H7 (cell line): ENCODE measurements at regions not wholly inside any gene's neighbourhood (a gene's known extent, or its start where the extent isn't known, plus 50 kb on each side); places are given as distances from the start of the nearest gene placed in this dataset.
A peak's percentile ranks its signal among the peaks of the same experiment; 100 is the strongest.
"Not testable (repeated sequence)": the region's sequence is repeated elsewhere in the genome, so short reads cannot be mapped to it uniquely, and the experiment has no call there.

Experiments used
- DNase-seq: peaks from one replicate; pipeline ENCODE4 v3.0.0; 2012
- H3K27me3 ChIP-seq: 2 replicates; pipeline ENCODE4 v1.6.0; 2011; ENCODE audit warnings: mild to moderate bottlenecking, low read length; ENCODE audit not compliant: control insufficient read depth, insufficient read depth
- H3K36me3 ChIP-seq: replicated peaks from 2 replicates; pipeline ENCODE4 v1.5.1; 2011; ENCODE audit warnings: low read length; ENCODE audit not compliant: control insufficient read depth, insufficient read depth
- H3K4me3 ChIP-seq: 2 replicates; pipeline ENCODE4 v1.5.1; 2011; ENCODE audit warnings: low read depth, mild to moderate bottlenecking, control low read depth, low read length, moderate library complexity; ENCODE audit not compliant: insufficient read depth

DNA sequence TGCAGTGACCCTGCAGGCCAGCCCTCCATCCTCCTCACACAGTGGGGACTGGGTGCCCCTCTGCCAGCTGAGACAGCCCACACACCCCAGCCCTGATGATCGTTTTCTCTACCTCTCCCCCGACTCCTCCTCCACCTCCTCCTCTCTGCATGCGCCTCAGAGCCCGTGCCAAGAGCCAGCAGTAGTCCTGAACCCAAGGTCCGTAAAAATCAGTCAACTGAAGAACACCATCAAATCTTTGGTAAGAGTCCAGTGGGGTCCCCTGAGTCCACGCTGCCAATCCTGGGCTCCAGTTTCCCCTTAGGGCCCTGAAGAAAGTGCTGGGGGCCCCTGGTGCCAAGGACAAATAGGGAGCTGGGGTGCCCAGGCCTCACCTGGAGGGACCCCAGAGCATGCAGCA, 109.3 kb upstream of the FAN1 start:
- no peak for DNase-seq

DNA sequence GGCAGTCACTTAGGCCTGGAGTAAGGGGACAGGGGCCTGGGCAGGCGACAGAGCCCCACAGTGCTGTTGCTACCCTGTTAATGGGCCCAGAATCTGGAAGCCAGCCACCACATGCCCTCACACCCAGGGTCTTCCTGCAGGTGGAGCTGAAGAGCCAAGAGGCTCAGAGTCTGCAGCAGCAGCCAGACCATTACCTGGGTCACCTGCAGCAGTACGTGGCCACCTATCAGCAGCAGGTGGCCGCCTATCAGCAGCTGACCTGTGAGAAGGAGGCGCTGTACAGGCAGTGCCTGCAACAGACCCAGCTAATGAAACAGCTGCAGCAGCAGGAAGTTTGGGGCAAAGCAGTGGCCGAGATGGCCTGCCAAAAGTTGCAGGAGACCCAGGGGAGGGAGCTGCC, 104.2 kb upstream of the FAN1 start:
- DNase-seq, H3K4me3 ChIP-seq, H3K27me3 ChIP-seq, H3K36me3 ChIP-seq: not testable (repeated sequence)

More for the DNA sequence above, 109.3 kb upstream of the FAN1 start:
- Histone ChIP-seq H3K4me3 (no peak overlapping the region), H3K27me3 (no peaks in the 10 kb centered on the region), H3K36me3 (no peaks in the 10 kb centered on the region)

DNA sequence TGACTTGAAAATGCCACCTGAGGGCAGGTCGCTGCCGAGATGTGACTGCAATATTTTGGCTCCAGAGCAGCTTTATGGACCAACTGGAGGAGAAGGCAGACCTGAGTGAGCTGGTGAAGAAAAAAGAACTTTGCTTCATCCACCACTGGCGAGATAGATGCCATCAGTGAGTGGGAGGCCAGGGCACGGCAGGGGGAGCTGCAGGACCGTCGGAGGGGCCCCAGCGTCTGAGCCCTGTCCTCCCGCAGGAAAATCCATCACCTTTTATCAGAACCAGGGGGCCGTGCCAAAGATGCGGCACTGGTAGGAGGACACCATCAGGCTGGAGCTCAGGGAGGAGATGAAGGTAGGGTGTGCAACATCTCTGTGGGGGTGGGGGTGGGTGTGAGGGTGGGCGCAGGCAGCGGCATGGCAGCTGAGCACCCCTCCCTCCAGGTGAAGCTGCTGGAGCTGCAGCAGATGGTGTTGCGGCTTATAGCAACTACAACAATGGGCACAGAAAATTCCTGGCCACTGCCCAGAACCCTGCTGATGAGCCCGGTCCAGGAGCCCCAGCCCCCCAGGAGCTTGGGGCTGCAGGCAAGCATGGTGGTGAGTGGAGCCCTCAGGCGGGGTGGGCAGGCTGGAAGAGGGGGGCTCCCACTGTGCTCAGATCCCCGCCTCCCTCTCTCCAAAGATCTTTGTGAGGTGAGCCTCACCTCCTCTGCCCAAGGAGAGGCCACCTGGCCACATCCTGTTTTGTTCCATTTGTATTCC, 102.4 kb upstream of the FAN1 start:
- H3K4me3 ChIP-seq, H3K27me3 ChIP-seq, H3K36me3 ChIP-seq: not testable (repeated sequence)
- DNase-seq = peak; percentile 45

DNA sequence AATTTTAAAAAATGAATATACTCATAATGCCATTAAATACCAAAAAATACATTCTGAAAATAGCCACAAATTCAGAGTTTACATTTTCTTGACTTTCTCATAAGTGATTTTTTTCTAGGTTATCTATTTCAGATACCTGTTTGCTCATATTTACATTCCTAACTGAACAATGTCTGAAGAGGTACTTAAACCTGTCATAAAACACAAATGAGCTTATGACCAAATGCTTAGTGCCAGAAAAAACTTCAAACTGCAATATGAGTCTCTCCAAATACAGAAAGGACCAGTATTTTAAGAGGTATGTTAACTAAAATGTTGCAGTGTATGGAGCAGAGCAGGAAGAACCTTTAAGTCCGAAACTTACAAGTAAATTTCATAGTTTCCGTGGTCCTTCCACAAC, 101.7 kb upstream of the FAN1 start:
- H3K27me3 ChIP-seq, H3K36me3 ChIP-seq, H3K4me3 ChIP-seq, DNase-seq: not testable (repeated sequence)

DNA sequence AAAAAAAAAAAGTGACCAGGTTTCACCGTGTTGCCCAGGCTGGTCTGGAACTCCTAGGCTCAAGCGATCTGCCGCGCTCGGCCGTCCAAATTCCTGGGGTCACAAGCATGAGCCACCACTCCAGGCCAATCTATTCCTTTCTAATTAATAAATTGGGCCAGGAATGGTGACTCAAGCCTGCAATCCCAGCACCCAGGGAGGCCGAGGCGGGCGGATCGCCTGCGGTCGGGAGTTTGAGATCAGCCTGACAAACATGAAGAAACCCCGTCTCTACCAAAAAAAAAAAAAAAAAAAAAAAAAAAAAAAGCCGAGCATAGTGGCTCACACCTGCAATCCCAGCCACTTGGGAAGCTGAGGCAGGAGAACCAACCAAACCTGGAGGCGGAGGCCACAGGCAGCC, 100.0 kb upstream of the FAN1 start:
- DNase-seq = not testable (repeated sequence)

DNA sequence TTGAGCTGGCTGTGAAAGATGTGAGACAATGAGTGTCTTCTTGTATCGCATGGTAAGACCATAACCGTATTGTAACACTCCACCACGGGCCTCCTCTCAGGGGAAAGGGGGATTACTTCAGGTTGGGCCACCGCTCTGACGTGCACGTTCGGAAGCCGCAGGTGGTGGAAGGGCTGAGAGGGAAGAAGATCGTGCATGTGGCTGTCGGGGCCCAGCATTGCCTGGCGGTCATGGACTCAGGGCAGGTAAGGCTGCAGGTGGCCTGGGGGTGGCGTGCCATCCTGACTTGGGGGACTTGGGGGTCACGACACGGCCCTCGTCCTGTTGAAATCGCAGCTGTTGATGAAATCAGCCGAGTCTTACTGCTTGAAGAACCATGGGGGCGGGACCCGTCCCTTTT, 87.3 kb upstream of the FAN1 start:
- no peaks in the 10 kb centered on the region for H3K36me3 ChIP-seq
- no peak overlapping the region for H3K4me3 ChIP-seq
- no peak for DNase-seq
- H3K27me3 ChIP-seq = no peaks in the 10 kb centered on the region

More for the DNA sequence above, 100.0 kb upstream of the FAN1 start:
- not testable (repeated sequence) for H3K36me3 ChIP-seq, H3K4me3 ChIP-seq, H3K27me3 ChIP-seq

DNA sequence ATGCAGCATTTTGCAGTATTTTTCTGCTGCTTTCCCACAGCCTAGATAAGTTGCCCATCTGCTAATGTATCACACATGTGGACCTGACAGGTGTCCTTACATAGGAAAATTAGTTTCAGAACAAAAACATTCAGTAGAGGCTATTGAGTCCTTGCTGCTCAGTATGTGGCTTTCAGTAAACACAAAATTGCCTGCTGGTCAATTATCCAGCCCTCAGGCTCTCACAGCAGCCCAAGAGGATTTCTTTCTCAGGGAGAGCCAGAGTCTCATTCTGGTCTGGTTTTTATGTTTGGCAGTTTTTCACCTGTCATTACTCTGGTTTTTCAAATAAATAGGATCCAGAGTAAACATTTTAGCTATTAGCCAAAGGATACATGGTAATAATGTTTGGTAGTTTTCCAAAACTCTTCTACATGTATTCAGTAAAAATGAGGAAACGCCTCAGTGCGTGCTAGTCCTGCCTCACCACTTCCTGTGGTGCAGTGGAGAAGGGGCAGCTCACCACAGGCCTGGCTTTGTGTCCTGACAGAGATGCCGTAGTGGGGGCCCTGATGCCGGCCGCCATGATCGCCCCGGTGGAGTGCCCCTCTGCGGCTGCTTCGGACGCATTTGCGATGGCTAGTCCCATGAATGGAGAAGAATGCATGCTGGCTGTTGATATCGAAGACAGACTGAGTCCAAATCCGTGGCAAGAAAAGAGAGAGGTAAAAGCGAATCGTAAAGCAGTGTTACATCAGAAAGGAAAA, 80.5 kb upstream of the FAN1 start:
- not testable (repeated sequence) for H3K27me3 ChIP-seq, H3K36me3 ChIP-seq, DNase-seq
- H3K4me3 ChIP-seq = peak overlapping the region; percentile 22; the same call in 1 of the 2 replicates

DNA sequence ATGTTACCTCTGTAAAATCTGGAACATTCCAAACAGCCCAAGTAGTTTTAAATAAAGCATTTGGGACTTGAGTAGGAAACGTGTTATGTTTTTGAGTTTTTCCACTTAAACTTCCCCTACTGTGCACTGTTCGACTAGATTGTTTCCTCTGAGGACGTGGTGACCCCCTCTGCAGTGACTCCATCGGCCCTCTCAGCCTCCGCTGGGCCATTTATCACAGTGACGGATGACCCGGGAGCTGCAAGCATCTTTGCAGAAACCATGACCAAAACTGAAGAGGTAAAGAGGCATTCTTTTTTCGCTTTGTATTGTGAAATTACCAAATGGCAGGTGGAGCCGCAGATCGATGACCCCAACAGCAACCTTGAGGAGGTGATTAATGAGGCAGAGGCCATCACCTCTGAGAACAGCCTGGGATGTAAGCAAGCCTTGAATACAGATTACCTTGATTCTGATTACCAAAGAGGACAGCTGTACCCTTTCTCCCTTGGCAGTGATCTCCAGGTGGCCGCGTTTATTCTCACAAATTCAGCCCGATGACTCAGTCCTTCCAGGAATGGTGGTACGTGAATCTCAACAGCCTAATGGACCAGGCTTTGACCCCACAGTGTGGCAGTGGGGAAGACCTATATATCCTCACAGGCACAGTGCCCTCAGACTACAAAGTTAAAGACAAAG, 79.1 kb upstream of the FAN1 start:
- H3K4me3 ChIP-seq = no peak overlapping the region
- no peaks in the 10 kb centered on the region for H3K27me3 ChIP-seq
- no peak for DNase-seq

DNA sequence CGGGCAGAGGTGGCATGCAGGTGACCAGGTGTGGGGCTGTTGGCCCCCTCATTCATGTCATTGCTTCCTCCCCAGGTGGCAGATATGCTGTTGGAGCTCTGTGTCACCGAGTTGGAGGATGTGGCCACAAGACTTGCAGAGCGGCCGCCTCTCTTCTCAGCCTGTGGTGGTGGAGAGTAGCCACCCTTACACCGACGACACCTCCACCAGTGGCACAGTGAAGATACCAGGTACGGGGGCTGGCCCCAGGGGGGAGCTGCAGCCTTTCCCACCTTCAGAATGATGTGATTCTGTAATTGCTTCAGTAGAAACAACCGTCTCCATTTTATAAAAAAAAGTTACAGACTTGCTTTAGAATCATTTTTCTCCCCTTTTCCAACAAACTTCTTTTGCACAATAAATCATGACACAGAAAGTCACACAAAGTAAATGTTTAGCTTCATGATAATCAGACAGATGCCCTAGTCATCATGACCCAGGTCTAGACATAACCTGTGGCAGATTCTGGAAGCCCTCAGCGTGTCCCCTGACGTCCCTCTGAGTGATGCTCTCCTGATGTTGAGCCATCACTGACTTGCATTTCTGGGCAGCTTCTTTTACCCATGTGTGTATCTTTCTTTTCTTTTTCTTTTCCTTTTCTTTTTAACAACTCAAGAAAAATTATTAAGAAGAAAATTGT, 76.0 kb upstream of the FAN1 start:
- no peaks in the 10 kb centered on the region for H3K36me3 ChIP-seq
- H3K27me3 ChIP-seq = no peaks in the 10 kb centered on the region
- DNase-seq = no peak
- no peak overlapping the region for H3K4me3 ChIP-seq

More for the DNA sequence above, 79.1 kb upstream of the FAN1 start:
- no peaks in the 10 kb centered on the region for H3K36me3 ChIP-seq

DNA sequence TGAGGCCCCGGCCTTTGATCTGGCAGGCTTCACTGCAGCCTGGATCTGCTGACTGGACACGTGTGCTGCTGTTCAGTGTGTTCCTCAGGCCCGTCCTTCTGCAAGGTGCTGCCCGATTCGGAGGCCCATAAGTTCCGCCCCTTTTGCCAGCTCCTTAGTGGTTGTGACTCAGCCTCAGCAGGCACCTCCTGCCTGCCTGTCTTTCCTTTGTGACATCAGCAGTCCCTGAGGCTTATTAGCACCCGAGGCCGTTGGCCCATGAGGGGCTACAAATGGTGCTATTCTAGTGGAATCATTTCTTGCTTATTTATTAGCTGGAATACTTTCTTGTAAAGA, 75.4 kb upstream of the FAN1 start:
- not testable (repeated sequence) for H3K27me3 ChIP-seq, DNase-seq, H3K4me3 ChIP-seq, H3K36me3 ChIP-seq

DNA sequence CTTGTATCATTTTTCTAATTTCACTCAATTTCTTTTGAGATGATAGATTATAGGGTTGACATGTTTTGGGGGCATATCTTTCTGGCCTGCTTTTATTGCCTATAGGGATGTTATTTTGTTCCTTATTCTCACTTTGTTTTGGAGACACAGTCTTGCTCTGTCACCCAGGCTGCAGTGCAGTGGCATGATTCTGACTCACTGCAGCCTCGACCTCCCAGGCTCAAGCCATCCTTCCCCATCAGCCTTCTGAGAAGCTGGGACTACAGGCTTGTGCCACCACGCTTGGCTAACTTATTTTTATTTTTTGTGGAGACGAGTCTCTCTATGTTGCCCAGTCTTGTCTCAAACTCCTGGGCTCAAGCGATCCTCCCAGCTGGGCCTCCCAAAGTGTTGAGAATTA, 72.8 kb upstream of the FAN1 start:
- no peak for DNase-seq
- Histone ChIP-seq H3K4me3 (no peak overlapping the region), H3K27me3 (no peaks in the 10 kb centered on the region), H3K36me3 (no peaks in the 10 kb centered on the region)

DNA sequence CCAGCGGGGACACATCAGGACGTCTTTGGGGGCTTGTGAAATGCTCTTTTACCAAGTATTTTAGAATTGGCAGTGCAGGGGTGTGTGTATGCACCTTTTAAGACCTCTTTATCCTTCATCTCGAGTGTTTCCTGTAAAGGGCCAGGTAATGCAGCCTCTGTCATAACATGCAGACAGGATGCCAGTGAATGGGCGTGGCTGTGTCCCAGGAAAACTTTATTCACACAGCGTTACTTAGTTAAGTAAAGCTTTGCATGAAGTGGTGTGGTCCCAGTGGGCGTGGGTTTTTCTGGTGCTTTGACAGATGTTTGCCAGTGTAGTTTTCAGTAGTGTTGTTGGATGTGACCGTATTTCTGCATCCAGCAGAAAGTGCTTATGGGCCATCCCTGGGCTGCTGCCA, 70.3 kb upstream of the FAN1 start:
- not testable (repeated sequence) for H3K4me3 ChIP-seq, H3K27me3 ChIP-seq, DNase-seq, H3K36me3 ChIP-seq

DNA sequence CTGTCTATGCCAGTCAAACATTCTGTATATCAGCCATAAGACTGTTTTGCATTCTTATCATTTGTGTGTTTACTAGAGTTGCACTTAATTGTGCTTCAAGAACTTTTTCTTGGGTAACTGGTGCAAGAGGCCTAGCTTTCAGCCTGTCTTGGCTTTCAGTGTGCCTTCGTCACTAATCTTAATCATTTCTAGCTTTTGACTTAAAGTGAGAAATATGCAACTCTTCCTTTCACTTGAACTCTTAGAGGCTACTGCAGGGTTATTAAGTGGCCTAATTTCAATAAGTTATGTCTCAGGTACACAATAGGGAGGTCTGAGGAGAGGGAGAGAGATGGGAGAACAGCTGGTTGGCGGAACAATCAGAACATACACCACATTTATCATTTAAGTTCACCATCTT, 62.1 kb upstream of the FAN1 start:
- not testable (repeated sequence) for H3K36me3 ChIP-seq, H3K27me3 ChIP-seq, H3K4me3 ChIP-seq, DNase-seq

DNA sequence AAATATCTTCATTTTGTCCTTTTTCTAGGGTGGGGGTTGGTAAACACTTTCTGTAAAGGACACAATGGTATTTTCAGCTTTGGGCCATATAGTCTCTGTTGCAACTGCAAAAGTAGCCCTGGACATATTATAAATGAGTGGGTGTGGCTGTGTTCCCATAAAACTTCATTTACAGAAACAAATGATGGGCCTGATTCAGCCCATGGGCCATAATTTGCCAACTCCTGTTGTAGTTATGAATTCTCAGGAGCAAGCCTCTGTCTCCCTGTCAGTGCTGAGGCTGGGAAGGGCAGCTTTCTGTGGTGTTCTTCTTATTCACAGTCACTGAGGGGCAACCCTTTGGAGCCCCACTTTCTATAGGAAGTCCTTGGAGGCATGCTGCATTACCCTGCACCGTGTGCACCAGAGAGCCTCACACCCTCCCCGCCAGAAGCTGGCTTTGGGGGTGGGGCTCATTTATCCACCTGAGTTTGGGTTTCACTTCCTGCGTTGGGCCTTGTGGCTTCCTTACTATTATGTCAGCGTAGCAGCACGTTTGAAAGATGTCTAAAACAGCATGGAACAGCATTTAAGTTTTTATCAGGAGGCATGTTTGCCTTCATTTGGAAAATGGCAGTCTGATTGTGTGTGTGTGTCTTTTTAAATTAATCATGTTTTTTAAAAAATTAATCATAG, 60.8 kb upstream of the FAN1 start:
- DNase-seq, H3K36me3 ChIP-seq, H3K27me3 ChIP-seq, H3K4me3 ChIP-seq: not testable (repeated sequence)
